Endothelial cell of umbilical vein (primary cell): ENCODE measurements at regions not wholly inside any gene's neighbourhood (a gene's known extent, or its start where the extent isn't known, plus 50 kb on each side); places are given as distances from the start of the nearest gene placed in this dataset.

ENCODE experiments used
- BruUV-seq: library from RNA; stranded (reverse); fragments of 400-500 nt; replicated peaks from 2 replicates; lab custom pipeline; 2021; lab: Mats Ljungman, UMichigan
- CTCF ChIA-PET: fragments of 300-600, 350-600 bp; sonication (Branson Sonifier 250); formaldehyde crosslinking; loops from one replicate; lab custom pipeline; 2021; ENCODE audit warnings: antibody characterized with exemption, inconsistent platforms; lab: Charles Lee
- POLR2A ChIA-PET: fragments of 300-600, 350-600 bp; sonication (Branson Sonifier 250); formaldehyde crosslinking; loops from one replicate; lab custom pipeline; 2021; ENCODE audit warnings: antibody characterized with exemption, inconsistent platforms; lab: Charles Lee
- DNase-seq: peaks from one replicate; pipeline ENCODE4 v3.0.0-alpha.2; 2011; ENCODE audit warnings: low read depth, low spot score
- FAIRE-seq: peaks from 2 replicates; lab custom pipeline; 2011; peaks lifted over from hg19 to GRCh38; lab: Jason Lieb, UNC
- H2AFZ ChIP-seq: 2 replicates; pipeline ENCODE4 v1.6.0; 2012; ENCODE audit warnings: low read depth, low read length, control low read depth, inconsistent platforms
- H3K27ac ChIP-seq: 2 replicates; pipeline ENCODE4 v1.5.1; 2011; ENCODE audit warnings: low read depth, mild to moderate bottlenecking, control low read depth, low read length, moderate library complexity; ENCODE audit not compliant: insufficient read depth
- H3K27me3 ChIP-seq, 2 experiments: 2 replicates each; pipeline versions ENCODE4 v1.6.0 to v1.6.1; 2011; ENCODE audit warnings: low read length in 2 of 2, mixed read lengths in 1 of 2; ENCODE audit not compliant: control insufficient read depth in 2 of 2, insufficient read depth in 2 of 2
- H3K36me3 ChIP-seq, 2 experiments: 2 replicates in 1 of 2; 3 replicates in 1 of 2; pipeline ENCODE4 v1.5.1; 2011; ENCODE audit warnings: low read length in 2 of 2, mild to moderate bottlenecking in 1 of 2, moderate library complexity in 1 of 2; ENCODE audit not compliant: control insufficient read depth in 2 of 2, insufficient read depth in 2 of 2; ENCODE audit errors: extremely low read depth in 1 of 2
- H3K4me1 ChIP-seq: 3 replicates; pipeline ENCODE4 v1.5.1; 2011; ENCODE audit warnings: mild to moderate bottlenecking, low read length; ENCODE audit not compliant: control insufficient read depth, insufficient read depth; ENCODE audit errors: extremely low read depth
- H3K4me2 ChIP-seq: 2 replicates; pipeline ENCODE4 v1.6.1; 2011; ENCODE audit warnings: low read length, control low read depth, mixed read lengths; ENCODE audit not compliant: insufficient read depth
- H3K4me3 ChIP-seq, 3 experiments: fragments of 200-600 bp in 1 of 3; sonication (generic), shearing (Covaris generic) in 1 of 3; replicated peaks in 1 of 3; 2 replicates each; pipeline ENCODE4 v1.5.1; 2011 to 2016; ENCODE audit warnings: control low read depth in 3 of 3, low read length in 3 of 3, mild to moderate bottlenecking in 2 of 3, inconsistent platforms in 1 of 3, low read depth in 1 of 3, moderate library complexity in 1 of 3; ENCODE audit not compliant: insufficient read depth in 1 of 3
- H3K79me2 ChIP-seq: 2 replicates; pipeline ENCODE4 v1.6.0; 2012; ENCODE audit warnings: low read length, inconsistent platforms; ENCODE audit not compliant: control insufficient read depth, insufficient read depth
- H3K9ac ChIP-seq: replicated peaks from 2 replicates; pipeline ENCODE3; 2011; ENCODE audit warnings: low read length, control low read depth; ENCODE audit not compliant: insufficient read depth; ENCODE audit errors: extremely low read depth
- H3K9me1 ChIP-seq: replicated peaks from 3 replicates; pipeline ENCODE4 v1.6.0; 2011; ENCODE audit warnings: mild to moderate bottlenecking, low read length; ENCODE audit not compliant: control insufficient read depth, insufficient read depth; ENCODE audit errors: extremely low read depth
- H3K9me3 ChIP-seq: replicated peaks from 2 replicates; pipeline ENCODE4 v1.5.1; 2012; ENCODE audit warnings: low read length, inconsistent platforms; ENCODE audit not compliant: control insufficient read depth, insufficient read depth
- H4K20me1 ChIP-seq: replicated peaks from 2 replicates; pipeline ENCODE3; 2011; ENCODE audit warnings: mild to moderate bottlenecking, low read length; ENCODE audit not compliant: control insufficient read depth, insufficient read depth; ENCODE audit errors: extremely low read depth
- FOS ChIP-seq: IDR thresholded peaks from 2 replicates; pipeline ENCODE4 v1.6.1; 2011; ENCODE audit warnings: mild to moderate bottlenecking, low read length, moderate library complexity, borderline replicate concordance; ENCODE audit not compliant: insufficient read depth
- GATA2 ChIP-seq: IDR thresholded peaks from 2 replicates; pipeline ENCODE4 v1.7.0; 2011; ENCODE audit warnings: low read depth, mild to moderate bottlenecking, moderate library complexity, mixed read lengths, low read length; ENCODE audit not compliant: insufficient read length, insufficient read depth
- JUN ChIP-seq: IDR thresholded peaks from 2 replicates; pipeline ENCODE4 v1.6.1; 2011; ENCODE audit warnings: borderline replicate concordance, low read depth; ENCODE audit not compliant: insufficient read length, insufficient read depth
- MYC ChIP-seq: IDR thresholded peaks from one replicate; pipeline ENCODE4 v1.6.1; 2011; ENCODE audit warnings: mild to moderate bottlenecking, low read depth, low read length
- POLR2AphosphoS5 ChIP-seq: IDR thresholded peaks from 2 replicates; pipeline ENCODE4 v1.6.1; 2012; ENCODE audit warnings: low read depth, mild to moderate bottlenecking, control low read depth, low read length, moderate library complexity; ENCODE audit not compliant: insufficient read depth
- dilution Hi-C: fragments of 300-500 bp; cut with MboI; formaldehyde crosslinking; loops from one replicate; pipeline ENCODE4 v1.15.0; 2019; ENCODE audit warnings: low sequenced_read_pairs; ENCODE audit not compliant: extremely low pct_ligation_motif_present
- intact Hi-C: fragments of 100-400 bp; cut with micrococcal nuclease; formaldehyde crosslinking; loops from one replicate; pipeline ENCODE4 v1.10.0; 2022

- ChIA-PET POLR2A (no interaction called here), CTCF (no interaction called here)
- intact Hi-C loops (no loop called here), dilution Hi-C loops (no loop called here)
- Histone ChIP-seq H3K36me3 (no peaks in the 10 kb centered on the region), H3K4me1 (no peaks in the 10 kb centered on the region), H3K27me3 (no peaks in the 10 kb centered on the region), H3K4me3 (no peak overlapping the region), H3K79me2 (no peaks in the 10 kb centered on the region), H3K27ac (no peak overlapping the region), H3K9ac (no peak overlapping the region), H3K4me2 (no peak overlapping the region), H3K9me1 (no peaks in the 10 kb centered on the region), H3K9me3 (no peaks in the 10 kb centered on the region), H4K20me1 (no peaks in the 10 kb centered on the region), H2AFZ (no peak overlapping the region)
- FAIRE-seq, result no peak
- no peak for DNase-seq
- no TSS peak for BruUV-seq
- no peak for TF ChIP-seq GATA2
- no peak for TF ChIP-seq JUN
These were observed 584.2 kb downstream of the CMPK2 start for GRCh38 chr2:6281524-6281923.

GRCh38 chr2:6283259-6283658 lies 582.4 kb downstream of the CMPK2 start:
- dilution Hi-C loops, result no loop called here
- CTCF ChIA-PET, result no interaction called here
- no peak for FAIRE-seq

More at GRCh38 chr2:6283259-6283658, 582.4 kb downstream of the CMPK2 start:
- intact Hi-C loops, result no loop called here
- Histone ChIP-seq H4K20me1 (no peaks in the 10 kb centered on the region), H3K9me3 (no peaks in the 10 kb centered on the region), H3K4me2 (no peak overlapping the region), H3K79me2 (no peaks in the 10 kb centered on the region), H3K27me3 (no peaks in the 10 kb centered on the region), H3K27ac (no peak overlapping the region), H3K4me3 (no peak overlapping the region), H3K9me1 (no peaks in the 10 kb centered on the region), H3K9ac (no peak overlapping the region), H2AFZ (no peak overlapping the region), H3K36me3 (no peaks in the 10 kb centered on the region), H3K4me1 (no peaks in the 10 kb centered on the region)
- POLR2A ChIA-PET, result no interaction called here
- TF ChIP-seq POLR2AphosphoS5 (no peak), MYC (no peak), GATA2 (no peak), FOS (no peak)
- no peak for DNase-seq
- BruUV-seq, result no TSS peak
